ENCODE measurements at regions not wholly inside any gene's neighbourhood (a gene's known extent, or its start where the extent isn't known, plus 50 kb on each side); places are given as distances from the start of the nearest gene placed in this dataset.

GRCh38 chr6:44533421-44533820 lies 145.9 kb downstream of the CDC5L start:
- DNase-seq, result no peak

- DNase-seq, result no peak
Observed at GRCh38 chr6:44534291-44534690, 146.8 kb downstream of the CDC5L start.

GRCh38 chr6:44535446-44535845 lies 147.9 kb downstream of the CDC5L start:
- no peak for DNase-seq

DNA sequence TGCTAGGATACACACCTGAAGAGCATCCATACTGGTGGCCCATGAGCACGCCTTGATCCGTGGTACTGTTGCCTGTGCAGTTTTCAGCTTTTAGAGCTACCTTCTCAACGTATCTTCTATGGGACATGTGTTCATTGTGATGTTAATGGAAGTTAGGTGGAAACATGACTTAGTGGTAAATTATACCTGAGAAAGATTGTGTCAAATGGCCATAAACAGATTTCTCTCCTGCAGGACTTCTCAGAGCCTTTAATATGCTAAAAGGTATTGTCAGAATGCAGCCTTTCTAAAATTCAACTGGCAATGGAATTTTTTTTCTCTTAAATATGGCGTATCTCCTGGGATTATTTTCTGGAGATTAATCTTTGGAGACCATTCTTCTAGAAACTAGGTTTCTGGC lies 148.5 kb downstream of the CDC5L start:
- DNase-seq, result no peak

DNA sequence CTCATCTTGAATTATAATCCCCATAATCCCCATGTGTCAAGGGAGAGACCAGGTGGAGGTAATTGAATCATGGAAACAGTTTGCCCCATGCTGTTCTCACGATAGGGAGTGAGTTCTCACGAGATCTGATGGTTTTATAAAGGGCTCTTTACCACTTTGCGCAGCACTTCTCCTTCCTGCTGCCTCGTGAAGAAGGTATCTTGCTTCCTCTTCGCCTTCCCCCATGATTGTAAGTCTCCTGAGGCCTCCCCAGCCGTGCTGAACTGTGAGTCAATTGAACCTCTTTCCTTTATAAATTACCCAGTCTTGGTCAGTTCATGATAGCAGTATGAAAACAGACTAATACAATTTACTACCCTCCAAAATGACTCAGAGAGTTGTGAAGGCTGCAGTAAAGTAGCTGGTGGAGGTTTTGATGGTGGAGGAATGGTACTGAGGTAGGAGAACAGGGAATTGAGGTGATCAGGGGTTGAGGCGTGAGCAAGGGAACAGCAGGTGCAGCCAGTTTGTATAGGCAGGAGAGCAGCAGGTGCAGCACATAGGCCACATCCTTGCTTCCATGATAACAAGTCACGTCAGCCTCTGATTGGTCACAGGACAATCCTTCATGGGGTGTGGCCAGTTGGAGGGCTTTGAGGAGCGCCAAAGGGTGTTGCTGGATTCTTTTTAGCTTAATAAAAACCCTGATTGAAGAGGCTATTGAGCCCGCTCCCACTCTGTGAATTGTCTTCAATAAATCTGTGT lies 150.0 kb downstream of the CDC5L start:
- DNase-seq, result no peak

GRCh38 chr6:44538131-44538806 lies 150.8 kb downstream of the CDC5L start:
- no peak for DNase-seq

DNA sequence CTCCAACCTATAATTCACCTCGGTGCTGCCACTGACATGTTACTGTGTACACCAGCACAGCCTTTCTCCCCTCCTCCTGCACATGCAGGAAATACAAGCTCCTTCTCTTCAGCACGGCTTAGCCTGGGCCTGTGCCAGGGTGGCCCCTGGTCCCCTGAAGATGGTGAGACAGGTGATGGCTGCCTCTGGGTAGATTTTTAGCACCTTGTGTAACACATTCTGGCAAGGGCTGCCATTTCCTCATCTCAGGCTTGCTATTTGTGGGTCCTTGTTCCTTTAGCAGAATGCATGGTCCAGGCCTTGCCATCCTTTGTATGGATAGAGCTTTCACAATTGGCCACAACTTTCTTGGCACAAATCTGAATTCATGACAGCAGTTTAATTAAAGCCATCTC lies 151.3 kb downstream of the CDC5L start:
- DNase-seq, result no peak

- no peak for DNase-seq
Observed at GRCh38 chr6:44539701-44540355, 152.3 kb downstream of the CDC5L start.

DNA sequence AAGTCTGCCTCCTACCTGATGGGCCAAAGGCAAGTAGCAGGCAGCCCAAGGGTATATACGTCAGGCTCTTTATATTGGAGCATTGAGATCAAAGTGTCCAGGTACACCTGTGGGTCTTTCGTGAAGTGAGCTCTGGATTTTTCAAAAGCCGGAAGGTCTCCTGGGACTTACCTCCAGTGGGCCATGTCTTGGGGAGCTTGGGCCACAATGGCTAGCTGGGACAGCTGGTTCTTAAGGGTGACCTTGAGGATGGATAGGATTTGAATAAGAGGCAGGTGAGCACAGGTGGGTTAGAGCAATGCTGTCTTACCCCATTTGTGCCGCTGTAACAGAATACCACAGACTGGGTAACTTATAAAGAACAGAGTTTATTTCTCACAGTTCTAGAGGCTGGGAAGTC lies 153.4 kb downstream of the CDC5L start:
- DNase-seq, result no peak

GRCh38 chr6:44542401-44543116 lies 155.1 kb downstream of the CDC5L start:
- no peak for DNase-seq

GRCh38 chr6:44543664-44544063 lies 156.2 kb downstream of the CDC5L start:
- DNase-seq, result no peak

GRCh38 chr6:44545224-44545623 lies 157.7 kb downstream of the CDC5L start:
- no peak for DNase-seq

DNA sequence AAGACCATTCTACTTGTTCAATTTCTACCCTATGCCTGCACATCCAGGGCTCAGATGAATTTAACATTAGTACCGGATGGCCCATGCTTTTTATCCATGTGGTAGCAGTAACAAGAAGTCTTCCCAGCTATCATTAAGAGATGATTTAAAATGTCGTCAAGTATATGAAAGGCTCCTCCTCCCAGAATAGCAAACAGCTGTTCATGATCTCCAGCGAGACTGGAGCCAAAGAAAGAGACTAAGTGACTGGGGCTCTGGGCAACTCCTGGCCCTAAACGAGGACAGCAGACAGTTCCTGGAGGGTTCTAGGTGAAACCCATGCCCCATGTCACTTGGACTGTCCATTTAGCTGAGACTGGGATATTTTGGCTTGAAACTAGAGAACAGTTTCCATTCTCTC lies 160.8 kb downstream of the CDC5L start:
- no peak for DNase-seq

DNA sequence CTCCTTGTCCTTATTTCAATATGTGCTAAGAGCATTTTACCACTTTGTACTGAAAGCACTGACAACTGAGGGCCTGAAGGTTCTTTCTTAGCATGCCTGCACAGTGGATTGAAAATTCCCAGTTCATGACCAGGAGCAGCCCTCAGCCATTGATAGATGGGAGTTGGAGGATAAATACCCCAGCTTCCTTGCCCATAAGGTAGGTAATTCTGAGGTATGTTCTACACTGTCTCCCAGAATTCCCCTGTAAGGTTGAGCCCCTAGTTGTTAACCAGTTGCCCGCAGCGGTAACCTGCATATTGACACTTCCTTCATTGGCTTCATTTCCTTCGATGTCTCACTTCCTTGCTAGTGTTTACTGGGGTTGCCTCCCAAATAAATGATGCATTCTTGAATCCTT lies 162.0 kb downstream of the CDC5L start:
- no peak for DNase-seq

- no peak for DNase-seq
Observed at GRCh38 chr6:44554194-44554593, 166.7 kb downstream of the CDC5L start.

- no peak for DNase-seq
Observed at GRCh38 chr6:44554861-44555260, 167.4 kb downstream of the CDC5L start.

GRCh38 chr6:44556046-44556445 lies 168.5 kb downstream of the CDC5L start:
- DNase-seq, result no peak

DNA sequence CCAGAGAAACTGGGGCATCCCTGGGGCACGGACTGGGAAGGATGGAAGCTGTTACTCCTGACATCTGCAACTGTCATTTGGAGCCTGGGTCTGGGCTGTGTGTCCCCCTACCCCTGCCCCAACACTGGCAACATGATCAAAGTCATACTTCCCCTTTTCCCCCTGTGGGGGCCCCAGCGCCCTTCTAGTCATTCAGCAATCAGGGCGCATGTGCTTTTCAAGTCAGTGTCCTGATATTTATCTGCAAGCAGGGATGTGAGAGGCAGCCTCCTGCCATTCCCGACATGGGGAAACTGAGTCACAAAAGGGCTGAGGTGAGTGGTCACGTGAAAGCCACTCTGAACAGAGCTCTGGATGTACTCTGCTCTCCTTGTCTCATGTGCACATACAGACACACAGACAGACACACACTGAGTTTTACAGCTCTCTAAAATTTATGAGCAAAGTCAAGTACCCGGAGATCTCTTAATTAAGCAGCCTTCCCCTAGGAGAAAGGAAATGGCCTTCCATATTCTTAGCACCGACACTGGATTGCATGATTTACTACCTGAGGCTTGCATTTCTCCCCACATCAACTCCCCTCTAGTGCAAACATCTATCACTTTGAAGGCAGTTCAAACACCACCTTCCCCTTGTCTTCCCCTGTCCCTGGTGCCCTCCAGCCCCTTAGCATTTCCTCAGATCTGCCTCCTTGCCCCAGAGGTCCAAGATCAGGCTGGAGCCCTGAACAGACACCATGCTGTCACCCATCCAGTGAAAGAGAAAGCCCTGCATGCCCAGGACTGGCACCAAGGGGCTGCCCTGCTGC lies 170.7 kb downstream of the CDC5L start:
- DNase-seq, result no peak

GRCh38 chr6:44558832-44559251 lies 171.3 kb downstream of the CDC5L start:
- DNase-seq, result no peak

DNA sequence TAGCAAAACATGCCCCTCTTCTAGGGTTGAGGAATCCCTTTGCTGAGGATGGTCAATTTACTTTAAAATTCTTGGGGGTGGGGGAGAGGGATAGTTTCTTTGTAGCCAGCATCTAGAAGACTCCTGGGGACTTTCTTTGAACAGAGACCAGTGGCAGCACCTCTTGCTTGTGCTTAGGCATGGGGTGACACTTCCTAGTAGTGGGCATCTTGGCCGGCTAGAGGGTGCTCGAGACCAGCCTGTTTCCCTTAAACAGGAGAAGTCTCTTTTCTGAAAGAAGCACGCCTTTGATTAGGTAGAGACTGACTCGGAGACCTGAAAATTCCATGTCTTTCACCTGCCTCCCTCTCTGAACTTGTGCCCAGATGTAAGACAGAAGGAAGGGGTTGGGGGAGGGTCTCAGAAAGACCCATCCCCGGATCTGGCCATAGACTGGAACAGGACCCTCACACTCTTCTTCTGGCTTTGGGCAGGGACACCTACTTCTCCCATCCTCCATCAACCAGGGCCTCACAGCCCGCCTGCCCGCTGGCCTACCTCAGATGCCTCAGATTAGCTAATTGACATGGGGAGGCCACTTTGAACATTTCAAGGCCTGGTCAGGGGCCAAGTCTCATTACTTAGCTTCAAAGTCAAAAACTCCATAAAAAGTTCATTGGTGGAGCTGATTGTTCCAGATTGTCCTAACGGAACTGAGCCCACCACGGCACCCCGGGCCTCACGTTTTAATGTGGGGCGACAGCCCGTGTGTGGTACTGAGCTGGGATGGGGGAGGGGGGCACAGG lies 172.2 kb downstream of the CDC5L start:
- no peak for DNase-seq

DNA sequence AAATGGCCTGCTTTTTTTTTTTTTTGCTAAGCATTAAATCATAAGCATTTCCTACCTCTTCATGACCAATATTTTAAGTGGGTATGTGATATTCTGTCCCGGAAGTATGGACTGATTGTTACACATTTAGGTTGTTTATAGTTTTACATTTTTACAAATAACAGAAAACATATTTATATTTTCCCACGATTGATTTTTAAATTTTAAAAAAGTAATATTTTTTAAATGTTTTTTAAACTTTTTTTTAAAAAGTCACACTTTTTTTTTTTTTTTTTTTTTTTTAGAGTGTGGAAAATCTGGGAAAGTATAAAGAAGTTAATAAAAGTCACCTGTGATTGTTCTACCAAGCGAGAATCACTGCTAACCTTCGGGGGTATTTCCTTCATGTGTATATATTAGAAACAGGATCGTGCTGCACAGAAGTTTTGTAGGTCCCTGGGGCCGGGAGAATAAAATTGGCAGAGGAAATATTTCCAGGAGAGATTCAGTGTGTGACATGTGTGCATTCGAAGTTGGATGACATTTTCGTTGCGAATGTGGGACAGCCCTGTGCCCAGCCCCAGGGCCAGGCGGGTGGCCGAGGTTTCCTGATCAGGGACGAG lies 173.1 kb downstream of the CDC5L start:
- no peak for DNase-seq
